Progenitor cell of endocrine pancreas (in vitro differentiated cells): ENCODE measurements at regions not wholly inside any gene's neighbourhood (a gene's known extent, or its start where the extent isn't known, plus 50 kb on each side); places are given as distances from the start of the nearest gene placed in this dataset.

Source experiments
- DNase-seq: peaks from one replicate; pipeline ENCODE4 v3.0.0; 2021; ENCODE audit warnings: low spot score; ENCODE audit not compliant: unreplicated experiment
- H3K27ac Mint-ChIP-seq: 2 replicates; pipeline ENCODE4 v1.8.0; 2021; ENCODE audit warnings: mild to moderate bottlenecking, moderate library complexity, mixed read lengths
- H3K27me3 Mint-ChIP-seq: 2 replicates; pipeline ENCODE4 v1.8.0; 2021; ENCODE audit warnings: mixed read lengths
- H3K36me3 Mint-ChIP-seq: 2 replicates; pipeline ENCODE4 v1.8.0; 2022; ENCODE audit warnings: mixed read lengths; ENCODE audit not compliant: insufficient read depth
- H3K4me1 Mint-ChIP-seq: 2 replicates; pipeline ENCODE4 v1.8.0; 2021; ENCODE audit warnings: low read depth, mixed read lengths
- H3K4me3 Mint-ChIP-seq: 2 replicates; pipeline ENCODE4 v1.8.0; 2021; ENCODE audit warnings: low read depth, mild to moderate bottlenecking, moderate library complexity, mixed read lengths
- H3K9me3 Mint-ChIP-seq: 2 replicates; pipeline ENCODE4 v1.8.0; 2021; ENCODE audit warnings: low read depth, mixed read lengths
- CTCF ChIP-seq: fragments of 200-600 bp; sonication (generic); IDR thresholded peaks from one replicate; pipeline ENCODE4 v1.5.0; 2021; ENCODE audit warnings: antibody characterized with exemption, mild to moderate bottlenecking; ENCODE audit not compliant: unreplicated experiment

DNA sequence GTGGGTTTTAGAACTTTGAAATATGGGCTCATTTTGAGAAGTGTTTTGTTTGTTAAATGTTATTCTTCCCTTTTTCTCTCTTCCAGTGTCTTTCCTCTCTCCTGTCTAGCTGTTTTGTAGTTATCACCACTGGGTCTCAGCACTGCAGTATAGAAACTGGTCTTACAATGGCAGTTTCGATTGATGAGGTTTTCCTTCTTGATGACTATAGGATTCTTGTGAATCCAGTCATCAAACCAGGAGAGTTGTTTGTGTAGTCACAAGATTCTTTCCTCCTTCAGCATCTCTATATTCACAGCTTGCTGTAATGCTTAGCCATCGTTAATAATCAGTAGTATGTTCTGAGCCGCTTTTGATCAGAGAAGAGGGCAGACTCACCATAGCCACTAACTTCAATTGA, 172.3 kb downstream of the OGFRL1 start:
- TF ChIP-seq CTCF = no peak
- Mint-ChIP-seq H3K27me3 (no peaks in the 10 kb centered on the region), H3K36me3 (no peaks in the 10 kb centered on the region), H3K4me3 (no peak overlapping the region), H3K4me1 (no peaks in the 10 kb centered on the region), H3K27ac (no peak overlapping the region), H3K9me3 (peaks cover 8% of the 10 kb centered on the region)
- no peak for DNase-seq

- Mint-ChIP-seq H3K27ac (no peak overlapping the region), H3K9me3 (peaks cover 12% of the 10 kb centered on the region), H3K27me3 (no peaks in the 10 kb centered on the region), H3K4me1 (no peaks in the 10 kb centered on the region), H3K4me3 (no peak overlapping the region), H3K36me3 (no peaks in the 10 kb centered on the region)
- no peak for DNase-seq
- no peak for TF ChIP-seq CTCF
These were observed 174.4 kb downstream of the OGFRL1 start for GRCh38 chr6:71463061-71463460.

- TF ChIP-seq CTCF = no peak
These were observed 176.5 kb downstream of the OGFRL1 start for GRCh38 chr6:71465096-71465495.

DNA sequence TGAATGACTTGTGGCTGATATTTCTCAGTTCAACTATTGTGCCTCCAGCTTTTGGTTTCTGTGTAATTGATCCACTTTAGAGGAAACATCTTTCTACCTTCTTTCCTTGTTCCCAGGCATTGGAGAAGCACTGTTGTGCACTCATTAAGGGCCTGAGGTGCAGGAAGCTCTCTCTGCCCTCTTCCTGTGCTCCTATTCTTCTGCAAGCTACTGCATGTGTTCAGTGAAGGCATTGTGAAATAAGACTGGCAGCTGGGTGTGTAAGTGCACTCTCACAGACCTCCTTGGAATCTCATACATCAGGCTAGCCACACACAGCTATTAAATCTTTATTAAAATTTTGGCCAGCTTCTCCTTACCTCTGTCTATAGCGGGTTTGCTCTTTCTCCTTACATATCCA, 177.8 kb downstream of the OGFRL1 start:
- Mint-ChIP-seq H3K4me3 (no peak overlapping the region), H3K36me3 (no peaks in the 10 kb centered on the region), H3K27ac (no peak overlapping the region), H3K4me1 (no peaks in the 10 kb centered on the region), H3K9me3 (peaks cover 15% of the 10 kb centered on the region), H3K27me3 (no peaks in the 10 kb centered on the region)
- DNase-seq = no peak
- no peak for TF ChIP-seq CTCF

More at GRCh38 chr6:71465096-71465495, 176.5 kb downstream of the OGFRL1 start:
- DNase-seq = no peak
- peaks cover 15% of the 10 kb centered on the region for H3K9me3 Mint-ChIP-seq
- H3K4me1 Mint-ChIP-seq = no peaks in the 10 kb centered on the region
- H3K4me3 Mint-ChIP-seq = no peak overlapping the region
- H3K36me3 Mint-ChIP-seq = no peaks in the 10 kb centered on the region
- no peak overlapping the region for H3K27ac Mint-ChIP-seq
- no peaks in the 10 kb centered on the region for H3K27me3 Mint-ChIP-seq

DNA sequence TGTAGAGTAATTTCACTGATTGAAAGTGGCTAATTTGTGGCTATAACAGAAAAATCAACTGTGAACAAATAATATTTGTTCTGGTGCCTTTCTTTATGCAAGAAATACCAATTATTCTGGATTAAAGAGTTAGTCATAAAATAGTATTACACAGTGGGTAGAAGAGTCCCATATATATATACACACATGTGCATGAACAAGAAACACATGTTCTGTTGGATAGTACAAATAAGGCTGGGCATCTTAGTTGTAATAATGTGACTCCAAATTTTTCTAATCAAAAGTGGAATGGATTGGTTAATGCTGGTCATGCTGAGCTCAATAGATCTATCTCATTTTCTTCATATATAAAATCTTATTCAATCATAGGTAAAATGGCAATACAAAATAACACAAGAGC, 179.4 kb downstream of the OGFRL1 start:
- H3K27me3 Mint-ChIP-seq = no peaks in the 10 kb centered on the region
- H3K4me1 Mint-ChIP-seq = no peaks in the 10 kb centered on the region
- no peak overlapping the region for H3K27ac Mint-ChIP-seq
- no peak overlapping the region for H3K4me3 Mint-ChIP-seq
- TF ChIP-seq CTCF = no peak
- peaks cover 15% of the 10 kb centered on the region for H3K9me3 Mint-ChIP-seq
- H3K36me3 Mint-ChIP-seq = no peaks in the 10 kb centered on the region
- DNase-seq = no peak
